ENCODE measurements at regions not wholly inside any gene's neighbourhood (a gene's known extent, or its start where the extent isn't known, plus 50 kb on each side); places are given as distances from the start of the nearest gene placed in this dataset.
"Not testable (repeated sequence)": the region's sequence is repeated elsewhere in the genome, so short reads cannot be mapped to it uniquely, and the experiment has no call there.

GRCh38 chr22:25393121-25393805 lies 171.2 kb upstream of the GRK3 start:
- TF ChIP-seq CTCF (IDR thresholded peaks at IDR 0.05; ENCODE audit: insufficient read depth, low read length, poor library complexity, severe bottlenecking) = no peak
- no peaks in the 10 kb centered on the region for H3K27me3 ChIP-seq (ENCODE audit: control insufficient read depth, insufficient read depth, low read length)
- DNase-seq (ENCODE audit: low read depth) = no peak
- H3K4me3 ChIP-seq (ENCODE audit: low read depth, low read length) = no peak overlapping the region
- H3K36me3 ChIP-seq (ENCODE audit: control insufficient read depth, insufficient read depth, low read length) = no peaks in the 10 kb centered on the region

- no peak for DNase-seq (ENCODE audit: low read depth)
- Histone ChIP-seq H3K36me3 (ENCODE audit: control insufficient read depth, insufficient read depth, low read length) (no peaks in the 10 kb centered on the region), H3K4me3 (ENCODE audit: low read depth, low read length) (no peak overlapping the region), H3K27me3 (ENCODE audit: control insufficient read depth, insufficient read depth, low read length) (no peaks in the 10 kb centered on the region)
- TF ChIP-seq CTCF (IDR thresholded peaks at IDR 0.05; ENCODE audit: insufficient read depth, low read length, poor library complexity, severe bottlenecking) = no peak
Measured at GRCh38 chr22:25395468-25395867, 169.0 kb upstream of the GRK3 start.

GRCh38 chr22:25395915-25396314 lies 168.6 kb upstream of the GRK3 start:
- no peak for TF ChIP-seq CTCF (IDR thresholded peaks at IDR 0.05; ENCODE audit: insufficient read depth, low read length, poor library complexity, severe bottlenecking)
- H3K4me3 ChIP-seq (ENCODE audit: low read depth, low read length) = no peak overlapping the region
- no peaks in the 10 kb centered on the region for H3K36me3 ChIP-seq (ENCODE audit: control insufficient read depth, insufficient read depth, low read length)
- DNase-seq (ENCODE audit: low read depth) = no peak
- no peaks in the 10 kb centered on the region for H3K27me3 ChIP-seq (ENCODE audit: control insufficient read depth, insufficient read depth, low read length)

DNA sequence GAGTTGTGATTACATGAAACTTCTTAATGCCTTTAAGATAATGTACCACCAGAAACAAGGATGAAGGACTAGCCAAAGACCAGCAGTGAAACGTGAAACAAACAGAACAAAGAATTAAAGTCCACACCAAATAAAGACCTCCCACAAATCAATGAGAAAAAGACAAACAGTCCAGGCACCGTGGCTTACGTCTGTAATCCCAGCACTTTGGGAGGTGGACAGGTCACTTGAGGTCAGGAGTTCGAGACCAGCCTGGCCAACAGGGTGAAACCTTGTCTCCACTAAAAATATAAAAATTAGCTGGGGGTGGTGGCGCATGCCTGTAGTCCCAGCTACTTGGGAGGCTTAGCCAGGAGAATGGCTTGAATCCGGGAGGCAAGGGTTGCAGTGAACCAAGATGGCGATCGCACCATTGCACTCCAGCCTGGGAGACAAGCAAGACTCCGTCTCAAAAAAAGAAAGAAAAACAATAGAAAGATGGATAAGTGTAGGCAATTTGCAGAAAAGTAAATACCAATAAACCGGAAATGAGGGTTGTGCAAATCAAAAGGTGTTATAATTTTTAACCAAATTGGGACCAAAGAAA lies 167.8 kb upstream of the GRK3 start:
- no peak for DNase-seq (ENCODE audit: low read depth)
- Histone ChIP-seq H3K27me3 (ENCODE audit: control insufficient read depth, insufficient read depth, low read length) (no peaks in the 10 kb centered on the region), H3K4me3 (ENCODE audit: low read depth, low read length) (no peak overlapping the region), H3K36me3 (ENCODE audit: control insufficient read depth, insufficient read depth, low read length) (no peaks in the 10 kb centered on the region)
- no peak for TF ChIP-seq CTCF (IDR thresholded peaks at IDR 0.05; ENCODE audit: insufficient read depth, low read length, poor library complexity, severe bottlenecking)

GRCh38 chr22:25397616-25398015 lies 166.9 kb upstream of the GRK3 start:
- no peak for TF ChIP-seq CTCF (IDR thresholded peaks at IDR 0.05; ENCODE audit: insufficient read depth, low read length, poor library complexity, severe bottlenecking)
- no peaks in the 10 kb centered on the region for H3K36me3 ChIP-seq (ENCODE audit: control insufficient read depth, insufficient read depth, low read length)
- DNase-seq (ENCODE audit: low read depth) = no peak
- no peaks in the 10 kb centered on the region for H3K27me3 ChIP-seq (ENCODE audit: control insufficient read depth, insufficient read depth, low read length)
- no peak overlapping the region for H3K4me3 ChIP-seq (ENCODE audit: low read depth, low read length)

DNA sequence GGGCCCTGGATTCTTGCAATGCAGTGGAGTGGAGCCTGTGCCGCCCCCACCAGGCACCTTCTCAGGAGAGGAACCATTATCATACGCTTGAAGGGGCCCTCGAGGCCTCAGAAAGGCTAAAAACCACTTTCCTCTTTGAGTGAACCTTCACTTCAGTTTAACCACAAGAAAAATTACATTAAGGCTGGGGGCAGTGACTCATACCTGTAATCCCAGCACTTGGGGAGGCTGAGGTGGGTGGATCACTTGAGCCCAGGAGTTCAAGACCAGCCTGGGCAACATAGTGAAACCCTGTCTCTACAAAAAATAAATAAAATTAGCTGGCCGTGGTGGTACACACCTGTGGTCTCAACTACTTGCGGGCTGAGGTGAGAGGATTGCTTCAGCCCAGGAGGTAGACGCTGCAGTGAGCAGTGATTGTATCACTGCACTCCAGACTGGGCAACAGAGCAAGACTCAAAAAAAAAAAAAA lies 165.8 kb upstream of the GRK3 start:
- peak; percentile 39 for DNase-seq (ENCODE audit: low read depth)
- H3K4me3 ChIP-seq (ENCODE audit: low read depth, low read length); H3K27me3 ChIP-seq (ENCODE audit: control insufficient read depth, insufficient read depth, low read length); H3K36me3 ChIP-seq (ENCODE audit: control insufficient read depth, insufficient read depth, low read length): not testable (repeated sequence)

Data from kidney epithelial cell (primary cell).